Lung (tissue), 11 donors: ENCODE measurements at regions not wholly inside any gene's neighbourhood (a gene's known extent, or its start where the extent isn't known, plus 50 kb on each side); places are given as distances from the start of the nearest gene placed in this dataset.
A peak's percentile ranks its signal among the peaks of the same experiment; 100 is the strongest.

Source experiments
- ATAC-seq: fragments of 200-7000 bp; cut with Tn5 transposase; one replicate; pipeline ENCODE4 v1.9.1; 2020; ENCODE audit warnings: moderate number of reproducible peaks; ENCODE audit not compliant: insufficient read depth, low FRiP score
- DNase-seq, 3 donors: peaks; one replicate each; pipeline ENCODE4 v3.0.0-alpha.2; 2013 to 2017
- H3K27ac ChIP-seq, 2 donors: one replicate each; pipeline ENCODE4 v1.5.1; 2013; ENCODE audit warnings: mild to moderate bottlenecking in 2 of 2, moderate library complexity in 2 of 2, control low read depth in 1 of 2, inconsistent platforms in 1 of 2, low read depth in 1 of 2, low read length in 1 of 2
- H3K27me3 ChIP-seq, 3 donors: one replicate each; pipeline ENCODE4 v1.5.1; 2013; ENCODE audit warnings: low read length in 2 of 3; ENCODE audit not compliant: control insufficient read depth in 3 of 3, insufficient read depth in 3 of 3
- H3K36me3 ChIP-seq, 4 donors: one replicate each; pipeline ENCODE4 v1.5.1; 2013; ENCODE audit warnings: low read length in 4 of 4, mild to moderate bottlenecking in 1 of 4, moderate library complexity in 1 of 4; ENCODE audit not compliant: control insufficient read depth in 4 of 4, insufficient read depth in 4 of 4
- H3K4me1 ChIP-seq, 5 donors: one replicate each; pipeline ENCODE4 v1.5.1; 2013; ENCODE audit warnings: low read length in 5 of 5, mild to moderate bottlenecking in 2 of 5, moderate library complexity in 1 of 5; ENCODE audit not compliant: control insufficient read depth in 5 of 5, insufficient read depth in 5 of 5
- H3K4me3 ChIP-seq: one replicate; pipeline ENCODE4 v1.5.1; 2013; ENCODE audit warnings: mild to moderate bottlenecking, control low read depth, moderate library complexity
- H3K9ac ChIP-seq, 2 donors: one replicate each; pipeline ENCODE4 v1.5.1; 2013; ENCODE audit warnings: low read length in 2 of 2, control low read depth in 1 of 2; ENCODE audit not compliant: insufficient read depth in 1 of 2
- H3K9me3 ChIP-seq, 4 donors: one replicate each; pipeline ENCODE4 v1.5.1; 2013; ENCODE audit warnings: low read length in 3 of 4, mild to moderate bottlenecking in 1 of 4, moderate library complexity in 1 of 4; ENCODE audit not compliant: control insufficient read depth in 4 of 4, insufficient read depth in 3 of 4
- CTCF ChIP-seq: IDR thresholded peaks from 2 replicates; pipeline ENCODE4 v1.5.1; 2012; ENCODE audit warnings: mild to moderate bottlenecking; ENCODE audit errors: control extremely low read depth, extremely low read depth
- WGBS, 2 donors: extraction: QIAGEN DNeasy Blood & Tissue Kit; methylation state at CpG; one replicate each; pipeline ENCODE4 v1.1.7; 2013; 5-methylcytosine and 5-hydroxymethylcytosine counted together
- donor health status: control.
- donor health status: control.
- donor health status: Bipolar disorder and iron deficiency.
- donor health status: healthy.
- donor health status: DM: yes; HTN: yes; CAD: no.

- Histone ChIP-seq H3K27me3 (no peaks in the 10 kb centered on the region), H3K4me1 (peaks cover 5 to 20% (median 15%) of the 10 kb centered on the region in 5 donors), H3K9ac (no peak overlapping the region), H3K36me3 (no peaks in the 10 kb centered on the region), H3K4me3 (no peak overlapping the region), H3K9me3 (peaks cover 0 to 2% (median 0%) of the 10 kb centered on the region in 4 donors), H3K27ac (no peak overlapping the region)
- no peak for TF ChIP-seq CTCF
- WGBS, 2 donors = 59 to 68% methylated on average over 14 of the region's 14 CpGs
- DNase-seq (peak; percentile 79 to 83 (median 82)), ATAC-seq (no peak)
These were observed 404.6 kb upstream of the C2CD4B start for GRCh38 chr15:62569460-62570404.

GRCh38 chr15:62570405-62570783, 405.3 kb upstream of the C2CD4B start:
- Histone ChIP-seq H3K27ac (no peak overlapping the region), H3K4me3 (no peak overlapping the region), H3K9ac (no peak overlapping the region), H3K4me1 (peaks cover 5 to 15% (median 14%) of the 10 kb centered on the region in 5 donors), H3K27me3 (no peaks in the 10 kb centered on the region), H3K9me3 (peaks cover 0 to 2% (median 0%) of the 10 kb centered on the region in 4 donors), H3K36me3 (no peaks in the 10 kb centered on the region)
- ATAC-seq = no peak
- 62 to 79% methylated on average over 4 of the region's 4 CpGs for WGBS, 2 donors
- no peak for DNase-seq
- TF ChIP-seq CTCF = no peak

GRCh38 chr15:62571072-62571471, 406.0 kb upstream of the C2CD4B start:
- Histone ChIP-seq H3K4me3 (no peak overlapping the region), H3K9me3 (peaks cover 0 to 2% (median 0%) of the 10 kb centered on the region in 4 donors), H3K4me1 (peaks cover 5 to 15% (median 11%) of the 10 kb centered on the region in 5 donors), H3K27ac (no peak overlapping the region), H3K9ac (no peak overlapping the region), H3K36me3 (no peaks in the 10 kb centered on the region), H3K27me3 (no peaks in the 10 kb centered on the region)
- DNase-seq (no peak), ATAC-seq (no peak)
- no peak for TF ChIP-seq CTCF
- 94 to 96% methylated on average over 7 of the region's 7 CpGs for WGBS, 2 donors
